ENCODE measurements at regions not wholly inside any gene's neighbourhood (a gene's known extent, or its start where the extent isn't known, plus 50 kb on each side); places are given as distances from the start of the nearest gene placed in this dataset.

DNA sequence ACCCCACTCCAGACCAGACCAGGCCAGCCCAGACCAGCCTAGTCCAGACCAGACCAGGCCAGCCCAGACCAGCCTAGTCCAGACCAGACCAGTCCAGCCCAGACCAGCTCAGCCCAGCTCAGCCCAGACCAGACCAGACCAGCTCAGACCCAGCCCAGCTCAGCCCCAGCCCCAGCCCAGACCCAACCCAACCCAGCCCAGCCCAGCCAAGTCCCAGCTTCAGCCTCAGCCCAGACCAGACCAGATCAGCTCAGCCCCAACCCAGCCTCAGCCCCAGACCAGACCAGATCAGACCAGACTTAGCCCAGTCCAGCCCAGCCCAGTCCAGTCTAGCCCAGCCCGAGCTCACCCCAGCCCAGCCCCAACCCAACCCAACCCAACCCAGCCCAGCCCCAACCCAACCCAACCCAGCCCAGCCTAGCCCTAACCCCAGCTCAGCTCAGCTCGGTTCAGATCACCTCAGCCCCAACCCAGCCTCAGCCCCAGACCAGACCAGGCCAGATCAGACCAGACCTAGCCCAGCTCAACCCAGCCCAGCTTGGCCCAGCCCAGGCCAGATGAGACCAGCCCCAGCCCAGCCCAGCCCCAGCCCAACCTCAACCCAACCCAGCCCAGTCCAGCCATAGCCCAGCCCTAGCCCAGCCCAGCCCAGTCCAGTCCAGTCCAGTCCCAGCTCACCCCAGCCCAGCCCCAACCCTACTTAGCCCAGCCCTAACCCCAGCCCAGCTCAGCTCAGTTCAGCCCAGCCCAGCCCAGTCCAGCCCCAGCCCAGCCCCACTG, 204.7 kb downstream of the BCL11B start:
- no peak for DNase-seq

DNA sequence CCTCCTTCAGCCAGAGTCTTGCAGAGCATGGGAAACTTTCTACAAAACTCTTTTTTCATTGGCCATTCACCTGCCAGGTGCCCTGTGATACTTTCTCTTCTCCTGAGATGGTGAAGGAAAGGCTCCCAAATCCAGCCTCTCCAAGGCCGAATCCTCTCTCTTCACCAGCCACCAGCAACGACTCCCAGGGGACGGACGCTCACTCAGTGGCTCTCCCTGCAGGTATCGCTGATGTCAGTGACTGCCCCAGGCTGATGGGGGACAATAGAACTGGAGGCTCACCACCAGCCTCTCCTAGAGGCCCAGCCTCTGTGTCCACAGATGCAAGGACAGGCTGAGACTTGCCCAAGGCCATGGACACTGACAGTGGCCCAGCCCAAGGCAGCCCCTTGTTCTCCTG, 204.1 kb downstream of the BCL11B start:
- no peak for DNase-seq

DNA sequence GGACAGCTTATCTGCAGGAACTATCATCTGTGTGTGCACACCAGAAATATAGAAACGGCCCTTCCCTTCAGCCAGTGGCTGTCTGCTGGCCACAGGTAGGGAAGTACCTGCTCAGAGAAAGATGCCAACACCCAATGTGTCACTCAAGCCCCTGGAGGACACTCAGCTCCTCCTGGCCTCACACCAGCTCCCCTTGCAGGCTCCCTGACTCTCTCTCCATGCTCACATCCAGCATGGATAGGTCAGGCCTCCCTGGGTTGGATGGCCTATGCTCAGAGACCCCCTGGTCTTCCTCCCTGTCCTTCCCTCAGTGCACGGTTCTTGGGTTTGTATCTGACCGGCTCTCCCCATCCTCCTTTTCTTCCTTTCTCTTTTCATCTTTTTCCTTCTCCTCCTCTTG, 202.1 kb downstream of the BCL11B start:
- DNase-seq = no peak

DNA sequence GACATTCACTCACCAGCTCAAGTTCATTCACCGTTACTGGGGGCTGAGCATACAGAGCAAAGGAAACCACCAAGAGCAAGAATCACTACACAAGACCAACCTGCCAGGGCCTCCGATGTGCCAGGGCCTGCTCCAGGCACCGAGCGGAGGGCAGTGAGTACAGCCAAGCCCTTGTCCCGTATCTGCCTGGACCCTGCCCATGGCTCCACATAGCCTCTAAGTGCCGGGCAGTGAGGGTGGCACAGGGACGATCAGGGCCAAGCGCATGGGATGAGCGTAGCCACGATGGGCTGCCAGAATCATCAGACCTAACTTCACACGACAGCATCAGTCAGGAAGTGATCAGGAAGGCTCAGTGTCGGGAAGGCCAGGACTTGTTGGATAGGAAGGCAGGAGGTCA, 199.6 kb downstream of the BCL11B start:
- DNase-seq = no peak

DNA sequence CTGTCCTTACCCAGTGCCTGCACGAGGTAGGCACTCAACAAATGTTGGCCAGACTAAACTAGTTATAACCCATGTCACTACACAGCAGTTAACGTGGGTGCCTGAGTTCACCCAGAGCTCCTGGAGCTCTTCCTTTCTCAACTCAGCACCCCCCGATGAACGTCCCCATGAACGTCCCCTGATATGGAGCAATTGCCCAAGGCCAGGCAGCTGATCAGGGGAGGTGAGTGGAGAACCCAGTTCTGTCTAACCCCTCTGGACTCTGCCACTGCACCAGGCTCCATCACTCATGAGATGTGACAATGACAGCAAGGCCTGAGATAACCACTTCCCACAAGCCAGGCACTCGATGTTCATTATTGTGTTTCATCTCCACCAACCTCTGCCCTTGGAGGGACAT, 199.0 kb downstream of the BCL11B start:
- no peak for DNase-seq

DNA sequence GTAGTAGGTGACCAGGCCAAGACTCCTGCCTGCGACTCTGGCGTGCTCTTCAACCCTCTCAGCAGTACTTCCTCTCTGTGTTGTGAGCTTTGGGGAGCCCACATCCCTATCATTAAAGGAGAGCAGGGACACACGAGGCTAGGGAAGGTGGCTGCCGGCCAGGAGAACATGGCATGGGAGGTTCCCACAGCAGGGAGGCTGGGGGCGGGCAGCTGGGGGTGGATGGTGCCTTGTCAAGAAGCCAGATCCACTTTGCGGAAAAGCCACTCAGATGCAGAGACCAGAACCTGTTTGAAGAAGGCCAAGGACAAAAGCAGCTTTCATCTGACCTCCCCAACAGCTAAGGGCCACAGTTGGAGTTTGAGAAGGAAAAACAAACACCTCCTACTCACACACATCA, 198.6 kb downstream of the BCL11B start:
- no peak for DNase-seq

DNA sequence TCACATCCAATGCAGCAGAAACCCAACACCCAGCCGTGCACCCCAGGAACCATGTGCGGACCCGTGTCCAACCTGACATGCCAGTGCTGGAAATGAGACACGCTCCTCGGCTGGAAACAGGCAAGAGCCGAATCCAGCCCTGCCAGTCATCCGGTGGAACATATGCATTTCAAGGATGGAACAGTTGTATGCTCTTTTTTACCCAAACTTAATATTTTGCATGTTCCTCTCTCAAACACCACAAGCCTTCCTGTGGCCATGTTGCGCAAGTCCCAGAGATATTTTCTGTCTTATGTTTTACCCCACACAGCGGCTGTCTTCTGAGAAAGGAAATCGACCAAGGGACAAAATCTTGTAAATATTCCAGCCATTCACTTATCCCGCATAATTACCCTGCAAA, 196.9 kb downstream of the BCL11B start:
- no peak for DNase-seq

DNA sequence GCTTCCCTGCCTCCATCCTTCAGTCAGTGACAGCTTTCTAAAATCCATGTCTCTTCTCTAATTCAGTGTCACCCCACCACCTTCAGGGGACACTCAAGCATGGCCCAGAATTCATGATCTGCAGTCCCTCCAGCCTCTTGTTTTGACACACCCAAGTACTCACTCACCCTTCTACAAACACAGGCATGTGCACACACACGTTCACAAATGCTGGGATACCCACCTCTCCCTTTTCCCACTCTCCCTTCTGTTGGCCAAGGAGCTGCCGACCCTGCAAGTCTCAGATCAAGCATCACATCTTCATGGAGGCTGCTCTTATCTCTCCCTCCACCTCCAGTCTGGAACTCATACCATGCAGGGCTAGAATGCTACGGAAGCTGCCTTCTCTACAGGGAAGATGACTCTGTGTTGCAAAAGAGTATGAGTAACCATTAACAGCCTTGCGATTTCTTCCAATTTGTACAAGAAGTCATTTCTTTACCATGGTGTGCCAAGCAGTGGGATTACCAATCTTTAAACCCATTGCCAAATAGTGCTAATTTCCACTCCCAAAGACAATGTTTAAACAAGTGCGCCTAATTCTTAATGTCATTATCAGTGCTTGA, 196.1 kb downstream of the BCL11B start:
- no peak for DNase-seq

DNA sequence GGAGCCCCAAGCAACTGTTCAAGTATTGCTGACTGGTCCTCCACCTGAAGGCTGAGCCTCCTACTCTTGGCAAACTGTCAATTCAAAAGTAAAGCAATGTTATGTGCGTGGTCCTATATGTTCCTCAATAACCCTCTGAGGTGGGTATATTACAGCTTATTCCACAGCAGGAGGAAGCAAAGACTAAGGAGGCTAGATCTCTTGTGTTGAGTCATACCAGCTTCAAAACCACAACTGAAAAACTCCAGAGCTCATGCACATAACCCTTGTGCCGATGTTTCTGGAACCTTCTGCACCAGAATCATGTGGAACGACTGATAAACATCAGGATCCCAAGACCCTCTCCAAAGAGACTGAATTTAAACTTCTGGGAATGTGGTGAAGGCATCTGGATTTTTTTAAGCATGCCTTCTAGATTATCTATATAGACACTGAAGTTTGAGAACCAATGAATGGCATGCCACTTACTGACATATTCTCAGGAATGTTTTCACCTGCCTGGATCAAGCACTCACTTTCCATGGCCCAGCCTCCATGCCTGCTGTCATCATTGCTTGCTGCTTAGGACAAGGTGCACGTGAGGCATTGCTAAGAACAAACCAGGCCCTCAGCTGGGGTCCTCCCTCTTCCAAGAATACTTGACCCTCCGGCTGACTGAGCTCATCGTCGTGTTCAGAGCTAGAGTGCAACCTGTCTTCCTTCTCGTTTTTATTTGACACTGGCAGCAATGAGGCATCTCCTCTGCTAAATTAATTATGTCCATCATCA, 194.7 kb downstream of the BCL11B start:
- DNase-seq = no peak

DNA sequence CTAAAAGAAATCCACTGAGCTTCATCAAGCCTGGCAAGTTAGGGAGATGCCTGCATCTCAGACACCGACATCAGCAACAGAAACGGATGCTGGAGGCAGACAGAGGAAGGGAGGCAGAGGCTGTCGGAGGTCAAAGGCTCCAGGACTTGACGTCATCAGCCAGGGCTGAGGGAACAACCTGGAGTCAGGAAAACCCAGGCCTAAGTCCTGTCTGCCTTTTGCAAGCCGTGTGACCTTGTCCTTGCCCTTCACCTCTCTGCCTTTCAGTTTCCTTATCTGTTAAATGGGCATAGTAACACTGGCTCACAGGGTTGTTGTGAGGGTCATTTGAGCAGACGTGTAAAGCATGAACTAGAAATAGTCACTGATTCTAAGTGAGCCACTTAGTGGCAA, 194.2 kb downstream of the BCL11B start:
- no peak for DNase-seq

DNA sequence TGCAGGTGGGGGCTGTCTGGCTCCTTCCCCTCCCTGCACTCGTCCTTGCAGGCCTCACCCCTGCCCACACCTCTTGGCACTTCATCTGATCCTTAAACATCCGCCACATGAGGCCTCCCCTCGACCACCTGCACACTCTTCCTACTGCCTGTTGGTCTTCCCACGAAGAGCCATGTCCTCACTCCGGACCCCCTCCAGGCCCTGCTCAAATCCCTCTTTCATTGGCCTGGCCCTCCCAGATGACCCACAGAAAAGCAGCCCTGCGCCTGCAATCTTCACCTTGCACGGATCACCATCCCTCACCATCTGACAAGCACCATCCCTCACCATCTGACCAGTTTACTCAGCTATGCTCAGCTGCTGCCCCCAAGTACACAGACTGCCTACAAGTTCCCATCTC, 193.6 kb downstream of the BCL11B start:
- DNase-seq = no peak

DNA sequence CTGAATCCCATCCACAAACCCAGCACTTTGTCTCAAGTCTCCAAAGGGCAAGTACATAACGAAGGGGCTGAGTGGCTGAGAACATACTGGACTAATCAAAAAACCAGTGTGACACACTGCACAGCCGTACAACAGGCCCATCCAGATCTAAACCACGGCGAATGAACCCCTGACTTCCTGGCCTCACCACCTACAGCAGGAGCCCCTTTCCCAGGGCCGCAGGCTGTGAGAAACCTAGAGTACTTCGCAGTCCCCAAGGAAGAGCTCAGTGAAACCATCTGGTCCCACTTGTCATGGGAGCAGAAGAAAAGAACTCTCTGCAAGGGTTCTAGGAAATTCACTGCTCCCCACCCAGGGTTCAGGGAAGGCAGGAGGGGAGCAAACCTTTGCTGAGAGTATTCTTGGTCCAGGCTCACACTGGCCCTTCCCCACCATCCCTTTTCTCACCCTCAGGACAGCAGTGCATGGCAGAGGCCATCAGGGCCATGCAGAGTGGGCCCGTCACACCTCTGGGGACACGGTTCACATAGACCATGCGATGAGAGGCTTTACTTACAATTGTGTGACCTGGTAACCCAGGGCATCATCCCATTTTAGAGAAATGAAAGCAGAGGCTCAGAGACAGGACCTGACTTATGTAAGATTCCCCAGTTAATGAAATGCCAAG, 192.8 kb downstream of the BCL11B start:
- DNase-seq = no peak

DNA sequence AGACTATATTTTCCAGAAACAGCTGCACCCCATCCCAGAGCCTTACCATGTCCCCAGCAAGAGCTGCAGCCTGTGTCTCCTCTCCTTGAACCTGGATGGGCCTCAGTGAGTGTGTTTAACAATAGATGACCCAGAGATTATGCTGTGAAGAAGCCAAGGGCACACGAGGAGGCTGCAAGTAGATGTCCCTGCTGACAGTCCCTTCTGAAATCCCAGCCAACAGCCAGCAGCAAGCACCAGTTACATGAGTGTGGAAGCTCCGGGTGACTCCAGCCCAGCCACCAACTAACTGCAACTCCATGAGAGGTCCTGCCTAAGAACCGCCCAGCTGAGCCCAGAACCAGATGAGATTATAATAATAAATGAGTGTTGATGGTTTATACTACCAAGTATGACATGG, 191.7 kb downstream of the BCL11B start:
- DNase-seq = no peak

DNA sequence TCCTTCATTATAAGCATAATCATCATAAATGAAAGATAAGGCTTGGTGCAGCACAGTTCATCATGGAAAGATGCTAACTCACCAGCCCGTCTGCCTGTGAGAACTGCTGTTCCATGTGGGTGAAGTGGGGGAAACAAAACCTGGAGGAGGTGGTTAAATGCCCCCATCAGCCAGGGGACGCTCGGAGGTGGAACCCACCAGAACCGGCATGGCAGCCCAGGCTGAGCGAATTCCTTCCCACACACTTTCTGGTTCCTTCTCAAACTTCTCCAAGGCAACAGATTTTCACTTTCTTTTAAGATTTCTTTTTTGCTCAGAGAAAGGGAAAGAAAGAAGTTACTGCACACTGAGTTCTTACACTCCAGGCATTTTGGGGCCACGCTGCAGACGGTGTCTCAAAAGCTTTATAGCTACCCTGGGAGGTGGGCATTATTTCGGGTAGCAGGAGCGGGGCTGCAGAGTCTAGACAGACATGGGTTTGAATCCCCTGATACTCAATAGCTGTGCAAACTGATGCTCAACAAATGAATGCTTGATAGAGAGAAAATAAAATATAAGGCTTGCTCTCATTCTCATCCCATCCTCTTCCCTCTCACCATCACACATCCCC, 190.7 kb downstream of the BCL11B start:
- no peak for DNase-seq

DNA sequence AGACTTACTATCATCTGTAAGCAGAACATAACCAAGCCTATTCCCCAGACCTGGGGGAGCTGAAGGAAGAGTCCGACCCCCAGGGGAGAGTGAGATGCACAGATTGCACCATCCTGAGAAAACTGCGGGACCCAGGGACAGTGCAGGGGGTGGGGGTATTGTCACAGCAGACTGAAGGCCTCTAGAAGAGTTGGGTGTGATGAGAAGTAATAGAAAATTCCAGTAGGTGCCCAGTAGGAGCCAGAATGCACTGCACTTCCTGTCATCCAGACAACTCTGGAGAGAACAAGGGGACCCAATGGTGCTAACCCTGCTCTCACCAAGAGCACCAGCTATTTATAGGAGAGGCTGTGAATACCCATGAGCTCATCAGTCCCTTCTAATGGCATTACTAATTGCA, 190.1 kb downstream of the BCL11B start:
- DNase-seq = no peak

DNA sequence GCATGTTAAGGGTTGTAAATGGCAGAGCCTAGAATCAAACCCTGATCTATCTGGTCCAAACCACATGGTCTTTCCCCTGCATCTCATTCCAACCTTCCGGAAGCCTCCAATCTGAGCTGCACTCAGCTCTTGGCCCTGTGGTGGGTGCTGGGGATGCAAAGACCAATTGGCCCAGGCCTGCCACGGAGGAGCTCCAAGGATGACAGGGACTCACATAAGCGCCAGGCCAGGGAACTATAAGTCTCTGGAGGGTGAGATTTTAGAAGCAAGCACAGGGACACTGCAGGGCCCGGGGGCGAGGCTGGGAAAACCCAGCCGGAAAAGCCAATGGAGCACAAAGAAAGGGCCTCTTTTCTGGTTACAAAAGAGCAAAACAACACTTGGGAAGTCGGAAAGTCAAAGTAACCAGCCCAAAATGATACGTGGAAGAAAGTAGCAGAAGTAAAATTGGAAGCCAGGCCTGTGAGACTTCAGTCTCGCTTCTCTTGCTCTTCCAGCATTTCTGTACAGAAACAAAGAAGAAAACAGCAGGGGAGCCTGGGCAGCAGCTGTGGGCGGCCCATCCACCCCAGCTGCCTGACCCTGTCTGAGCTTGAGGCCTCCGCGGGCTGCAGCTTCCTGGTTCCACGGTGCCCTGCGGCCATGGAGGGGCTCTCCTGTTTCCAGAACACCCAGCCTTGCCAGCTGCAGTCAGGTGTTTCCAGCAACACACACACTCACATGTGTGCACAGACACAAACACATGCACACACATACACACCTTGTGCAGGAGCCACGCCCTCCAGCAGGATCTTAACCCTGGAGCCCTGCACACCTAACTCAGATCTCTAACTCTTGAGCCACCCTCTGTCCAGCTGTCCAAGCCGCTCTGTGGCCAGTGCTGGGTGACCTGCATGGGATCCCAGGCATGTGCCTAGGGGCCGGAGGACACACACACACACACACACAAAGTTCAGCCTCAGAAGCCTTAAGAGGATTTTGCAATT, 178.2 kb downstream of the BCL11B start:
- DNase-seq = no peak

DNA sequence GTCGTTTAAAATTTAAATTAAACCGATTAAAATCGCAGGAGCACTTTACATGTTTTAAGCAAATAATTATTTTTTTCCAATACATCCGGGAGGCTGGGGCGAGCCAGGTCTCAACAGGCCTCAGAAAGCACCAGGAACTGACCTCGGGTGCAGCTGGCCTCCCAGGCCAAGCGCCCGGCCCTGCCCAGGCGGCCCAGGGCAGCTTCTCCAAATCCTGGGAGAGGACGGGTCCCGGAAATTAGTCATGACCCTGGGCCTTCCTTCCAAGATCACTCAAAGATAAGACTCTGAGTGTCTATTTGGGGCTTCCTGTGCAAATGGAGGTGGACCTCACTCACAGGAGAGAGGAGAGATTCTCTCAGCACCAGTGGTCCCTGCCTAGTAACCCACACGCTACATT, 177.1 kb downstream of the BCL11B start:
- DNase-seq = no peak

DNA sequence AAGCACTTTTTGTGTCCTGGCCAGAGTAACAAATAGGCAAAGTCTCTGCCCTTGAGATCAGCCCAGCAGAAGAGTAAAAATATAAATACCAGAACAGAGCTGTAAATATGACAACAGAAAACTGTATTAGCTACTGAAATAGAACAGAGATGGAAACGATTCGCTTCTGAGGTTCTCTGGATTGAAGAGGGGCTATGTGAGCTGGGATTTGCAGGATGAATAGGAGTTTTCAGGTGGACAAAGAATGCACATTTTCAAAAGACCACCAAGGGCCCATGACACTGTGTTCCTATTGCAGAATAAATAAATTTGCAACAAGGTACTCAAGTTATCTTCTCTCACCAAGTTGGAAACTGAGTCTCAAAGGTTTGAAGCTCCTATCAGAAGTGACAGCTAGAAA, 176.6 kb downstream of the BCL11B start:
- no peak for DNase-seq

DNA sequence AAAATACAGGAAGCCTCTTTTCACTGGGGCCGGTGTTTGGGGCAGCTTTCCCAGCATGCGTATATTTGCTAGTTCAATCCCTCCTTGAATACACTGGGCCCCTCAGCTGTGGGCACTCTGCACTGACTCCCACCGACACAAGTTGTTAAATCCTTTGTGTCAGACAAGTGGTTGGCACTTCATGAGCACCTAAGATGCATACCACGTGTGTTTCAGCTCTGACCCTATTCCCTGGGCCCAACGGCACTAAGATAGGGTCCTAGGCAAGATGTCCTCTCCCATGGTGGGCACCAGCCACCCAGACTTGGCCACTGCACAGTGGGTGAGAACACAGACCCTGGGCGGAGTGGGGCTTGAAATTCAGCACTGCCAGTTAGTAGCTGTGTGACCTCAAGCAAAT, 173.8 kb downstream of the BCL11B start:
- DNase-seq = no peak

DNA sequence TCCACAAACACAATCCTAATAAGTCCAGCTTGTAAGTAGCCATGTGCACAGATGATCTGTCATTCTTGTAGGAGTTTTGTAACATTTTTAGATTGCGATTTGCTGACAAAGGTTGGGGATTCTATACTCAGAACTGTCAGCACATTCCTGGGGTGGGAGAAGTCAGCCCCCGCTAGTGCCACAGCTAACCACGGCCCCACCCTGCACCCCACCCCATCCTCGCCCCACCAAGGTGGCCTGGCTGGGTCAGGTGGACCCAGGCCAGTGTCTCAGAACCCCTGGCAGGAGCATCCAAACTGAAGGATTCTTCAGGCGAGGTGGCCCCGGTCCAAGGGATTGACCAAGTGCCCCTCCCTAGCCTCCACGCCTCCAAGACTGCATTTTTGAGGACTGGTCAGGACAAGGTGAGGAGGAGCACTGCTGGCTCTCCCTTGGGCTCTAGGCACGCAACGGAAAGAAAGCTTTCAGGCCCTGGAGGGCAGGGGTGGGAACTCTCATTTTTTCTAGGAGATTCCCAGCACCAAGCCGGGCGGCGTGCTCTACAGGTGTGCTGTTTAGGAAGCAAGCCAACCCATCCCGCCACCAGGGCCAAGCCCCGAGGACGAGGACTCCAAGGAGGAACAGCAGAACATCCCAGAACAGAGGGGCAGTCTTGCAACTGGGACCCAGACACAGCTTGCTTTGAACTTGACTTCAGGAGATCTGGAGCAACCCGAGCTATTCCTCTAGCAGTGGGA, 172.8 kb downstream of the BCL11B start:
- no peak for DNase-seq
